H9 (cell line): ENCODE measurements at regions not wholly inside any gene's neighbourhood (a gene's known extent, or its start where the extent isn't known, plus 50 kb on each side); places are given as distances from the start of the nearest gene placed in this dataset.

Source experiments
- DNase-seq: peaks from one replicate; pipeline ENCODE4 v3.0.0-alpha.2; 2017
- H2AFZ ChIP-seq: one replicate; pipeline ENCODE4 v1.6.1; 2013; ENCODE audit warnings: mild to moderate bottlenecking, low read length, control low read depth, moderate library complexity
- H2AK5ac ChIP-seq: 2 replicates; pipeline ENCODE4 v1.6.1; 2013; ENCODE audit warnings: low read length, control low read depth, mixed read lengths; ENCODE audit not compliant: insufficient read length
- H2BK120ac ChIP-seq: one replicate; pipeline ENCODE4 v1.6.1; 2013; ENCODE audit warnings: low read depth, mild to moderate bottlenecking, low read length, control low read depth, inconsistent platforms; ENCODE audit not compliant: poor library complexity, severe bottlenecking
- H2BK12ac ChIP-seq: 2 replicates; pipeline ENCODE4 v1.6.1; 2013; ENCODE audit warnings: low read length, control low read depth, mixed read lengths, low read depth; ENCODE audit not compliant: insufficient read length
- H2BK15ac ChIP-seq: 2 replicates; pipeline ENCODE4 v1.6.1; 2013; ENCODE audit warnings: low read depth, low read length, control low read depth
- H2BK20ac ChIP-seq: one replicate; pipeline ENCODE4 v1.6.1; 2013; ENCODE audit warnings: low read depth, mild to moderate bottlenecking, low read length, control low read depth, inconsistent platforms; ENCODE audit not compliant: poor library complexity, severe bottlenecking
- H2BK5ac ChIP-seq: 2 replicates; pipeline ENCODE4 v1.6.1; 2013; ENCODE audit warnings: low read length, control low read depth, mixed read lengths; ENCODE audit not compliant: insufficient read length
- H3K14ac ChIP-seq: 2 replicates; pipeline ENCODE4 v1.6.1; 2013; ENCODE audit warnings: low read length, control low read depth; ENCODE audit not compliant: insufficient read depth
- H3K18ac ChIP-seq: 2 replicates; pipeline ENCODE4 v1.6.1; 2013; ENCODE audit warnings: low read depth, mild to moderate bottlenecking, mixed read lengths, low read length, control low read depth; ENCODE audit not compliant: insufficient read length
- H3K23ac ChIP-seq: 2 replicates; pipeline ENCODE4 v1.6.1; 2013; ENCODE audit warnings: low read length, control low read depth, mixed read lengths, low read depth; ENCODE audit not compliant: insufficient read length
- H3K23me2 ChIP-seq: 2 replicates; pipeline ENCODE4 v1.6.1; 2013; ENCODE audit warnings: low read depth, mild to moderate bottlenecking, mixed read lengths, low read length, control low read depth; ENCODE audit not compliant: insufficient read length, poor library complexity, severe bottlenecking
- H3K27ac ChIP-seq: 2 replicates; pipeline ENCODE4 v1.5.1; 2013; ENCODE audit warnings: low read length, control low read depth, mixed read lengths, low read depth; ENCODE audit not compliant: insufficient read length
- H3K27me3 ChIP-seq: 2 replicates; pipeline ENCODE4 v1.6.1; 2013; ENCODE audit warnings: low read length, control low read depth, inconsistent platforms; ENCODE audit not compliant: insufficient read depth
- H3K4ac ChIP-seq: 2 replicates; pipeline ENCODE4 v1.6.1; 2013; ENCODE audit warnings: low read depth, mild to moderate bottlenecking, control low read depth, inconsistent platforms, low read length, moderate library complexity
- H3K4me1 ChIP-seq: 2 replicates; pipeline ENCODE4 v1.6.1; 2013; ENCODE audit warnings: low read length, control low read depth, inconsistent platforms; ENCODE audit not compliant: insufficient read depth
- H3K4me2 ChIP-seq: 2 replicates; pipeline ENCODE4 v1.6.1; 2013; ENCODE audit warnings: low read length, control low read depth, mixed read lengths; ENCODE audit not compliant: insufficient read length, insufficient read depth
- H3K56ac ChIP-seq: 2 replicates; pipeline ENCODE4 v1.6.1; 2013; ENCODE audit warnings: low read depth, mild to moderate bottlenecking, mixed read lengths, low read length, control low read depth; ENCODE audit not compliant: insufficient read length
- H3K79me1 ChIP-seq: 2 replicates; pipeline ENCODE4 v1.6.1; 2013; ENCODE audit warnings: low read depth, mild to moderate bottlenecking, moderate library complexity, low read length, control low read depth, inconsistent platforms; ENCODE audit not compliant: insufficient read depth, poor library complexity, severe bottlenecking
- H3K79me2 ChIP-seq: 2 replicates; pipeline ENCODE4 v1.6.1; 2013; ENCODE audit warnings: low read length, control low read depth, inconsistent platforms; ENCODE audit not compliant: insufficient read depth
- H3K9ac ChIP-seq: 2 replicates; pipeline ENCODE4 v1.6.1; 2013; ENCODE audit warnings: low read length, control low read depth, mixed read lengths; ENCODE audit not compliant: insufficient read length; ENCODE audit errors: extremely low read depth
- H3K9me3 ChIP-seq: one replicate; pipeline ENCODE4 v1.6.1; 2013; ENCODE audit warnings: low read depth, low read length, inconsistent platforms; ENCODE audit not compliant: control insufficient read depth
- H3T11ph ChIP-seq: one replicate; pipeline ENCODE4 v1.6.1; 2013; ENCODE audit warnings: mild to moderate bottlenecking, low read length, control low read depth, inconsistent platforms
- H4K20me1 ChIP-seq: one replicate; pipeline ENCODE4 v1.6.1; 2013; ENCODE audit not compliant: control insufficient read depth, insufficient read length, insufficient read depth
- H4K5ac ChIP-seq: 2 replicates; pipeline ENCODE4 v1.6.1; 2013; ENCODE audit warnings: low read depth, mild to moderate bottlenecking, mixed read lengths, low read length, control low read depth; ENCODE audit not compliant: insufficient read length
- H4K8ac ChIP-seq: replicated peaks from 2 replicates; pipeline ENCODE4 v1.6.1; 2013; ENCODE audit warnings: low read length, control low read depth, mixed read lengths, low read depth; ENCODE audit not compliant: insufficient read length
- H4K91ac ChIP-seq: 2 replicates; pipeline ENCODE4 v1.6.1; 2013; ENCODE audit warnings: low read depth, mild to moderate bottlenecking, moderate library complexity, mixed read lengths, low read length, control low read depth; ENCODE audit not compliant: insufficient read length
- H3K27ac Mint-ChIP-seq, 3 experiments: 2 replicates in 2 of 3; 3 replicates in 1 of 3; pipeline ENCODE4 v1.8.0; 2020 to 2021; ENCODE audit warnings: mixed read lengths in 3 of 3, mild to moderate bottlenecking in 1 of 3, moderate library complexity in 1 of 3
- H3K27me3 Mint-ChIP-seq: 2 replicates; pipeline ENCODE4 v1.8.0; 2021; ENCODE audit warnings: low read depth, mild to moderate bottlenecking, moderate library complexity, mixed read lengths
- H3K36me3 Mint-ChIP-seq, 3 experiments: 2 replicates in 2 of 3; 3 replicates in 1 of 3; pipeline ENCODE4 v1.8.0; 2020 to 2021; ENCODE audit warnings: low read depth in 3 of 3, mixed read lengths in 3 of 3; ENCODE audit not compliant: insufficient read depth in 1 of 3
- H3K4me1 Mint-ChIP-seq, 2 experiments: 2 replicates each; pipeline ENCODE4 v1.8.0; 2020; ENCODE audit warnings: mixed read lengths in 2 of 2
- H3K4me3 Mint-ChIP-seq, 2 experiments: 2 replicates in 1 of 2; 3 replicates in 1 of 2; pipeline ENCODE4 v1.8.0; 2020 to 2021; ENCODE audit warnings: mild to moderate bottlenecking in 2 of 2, mixed read lengths in 2 of 2, moderate library complexity in 1 of 2
- H3K9me3 Mint-ChIP-seq, 2 experiments: 2 replicates in 1 of 2; 3 replicates in 1 of 2; pipeline ENCODE4 v1.8.0; 2020; ENCODE audit warnings: mild to moderate bottlenecking in 2 of 2, mixed read lengths in 2 of 2, moderate library complexity in 1 of 2
- WGBS: extraction: QIAGEN DNeasy Blood & Tissue Kit; methylation state at CpG from one replicate; pipeline ENCODE4 v1.1.7; 2013; ENCODE audit warnings: missing lambda C conversion rate, low lambda C conversion rate, mixed read lengths; ENCODE audit not compliant: insufficient read length; ENCODE audit errors: extremely low coverage; 5-methylcytosine and 5-hydroxymethylcytosine counted together
- TF ChIP-seq, protein P1 (sequence below): fragments of 200-600 bp; sonication (generic); conservative IDR thresholded peaks from 3 replicates; pipeline ENCODE4 v1.8.0; 2021; ENCODE audit warnings: antibody characterized with exemption, mild to moderate bottlenecking

- no peak overlapping the region for H2BK20ac ChIP-seq
- H3K27me3 ChIP-seq: no peaks in the 10 kb centered on the region
- no peak overlapping the region for H4K91ac ChIP-seq
- no peak overlapping the region for H4K8ac ChIP-seq
- H3K79me2 ChIP-seq: no peaks in the 10 kb centered on the region
- H2AK5ac ChIP-seq: no peak overlapping the region
- no peak for DNase-seq
- peaks cover 2 to 6% of the 10 kb centered on the region in 2 experiments for H3K4me1 Mint-ChIP-seq
- H3K18ac ChIP-seq: no peak overlapping the region
- H4K5ac ChIP-seq: no peak overlapping the region
- peaks cover 5 to 8% of the 10 kb centered on the region in 2 experiments; a peak in 4 of 5 replicates for H3K9me3 Mint-ChIP-seq
- no peak overlapping the region for H3K4me2 ChIP-seq
- H3K9ac ChIP-seq: no peak overlapping the region
- TF ChIP-seq, protein P1, sequence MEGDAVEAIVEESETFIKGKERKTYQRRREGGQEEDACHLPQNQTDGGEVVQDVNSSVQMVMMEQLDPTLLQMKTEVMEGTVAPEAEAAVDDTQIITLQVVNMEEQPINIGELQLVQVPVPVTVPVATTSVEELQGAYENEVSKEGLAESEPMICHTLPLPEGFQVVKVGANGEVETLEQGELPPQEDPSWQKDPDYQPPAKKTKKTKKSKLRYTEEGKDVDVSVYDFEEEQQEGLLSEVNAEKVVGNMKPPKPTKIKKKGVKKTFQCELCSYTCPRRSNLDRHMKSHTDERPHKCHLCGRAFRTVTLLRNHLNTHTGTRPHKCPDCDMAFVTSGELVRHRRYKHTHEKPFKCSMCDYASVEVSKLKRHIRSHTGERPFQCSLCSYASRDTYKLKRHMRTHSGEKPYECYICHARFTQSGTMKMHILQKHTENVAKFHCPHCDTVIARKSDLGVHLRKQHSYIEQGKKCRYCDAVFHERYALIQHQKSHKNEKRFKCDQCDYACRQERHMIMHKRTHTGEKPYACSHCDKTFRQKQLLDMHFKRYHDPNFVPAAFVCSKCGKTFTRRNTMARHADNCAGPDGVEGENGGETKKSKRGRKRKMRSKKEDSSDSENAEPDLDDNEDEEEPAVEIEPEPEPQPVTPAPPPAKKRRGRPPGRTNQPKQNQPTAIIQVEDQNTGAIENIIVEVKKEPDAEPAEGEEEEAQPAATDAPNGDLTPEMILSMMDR: no peak
- no peaks in the 10 kb centered on the region; a peak in 2 of 7 replicates for H3K36me3 Mint-ChIP-seq
- no peak overlapping the region for H2BK120ac ChIP-seq
- no peak overlapping the region for H2BK5ac ChIP-seq
- no peak overlapping the region for H3T11ph ChIP-seq
- H3K23ac ChIP-seq: no peak overlapping the region
- H3K27ac Mint-ChIP-seq: no peak overlapping the region
- no peaks in the 10 kb centered on the region for H3K4me1 ChIP-seq
- no peak overlapping the region for H2BK12ac ChIP-seq
- no peak overlapping the region for H3K4ac ChIP-seq
- no peaks in the 10 kb centered on the region for H4K20me1 ChIP-seq
- H3K14ac ChIP-seq: no peak overlapping the region
- H3K27ac ChIP-seq: no peak overlapping the region
- H3K23me2 ChIP-seq: no peaks in the 10 kb centered on the region
- no peak overlapping the region for H2BK15ac ChIP-seq
- H3K56ac ChIP-seq: no peak overlapping the region
- no peak overlapping the region for H3K4me3 Mint-ChIP-seq
- WGBS: no CpG with 5 or more reads among the region's 25 CpGs
- no peaks in the 10 kb centered on the region for H3K9me3 ChIP-seq
- H2AFZ ChIP-seq: no peak overlapping the region
- peaks cover 27% of the 10 kb centered on the region for H3K27me3 Mint-ChIP-seq
- H3K79me1 ChIP-seq: no peaks in the 10 kb centered on the region
These were observed 635.4 kb downstream of the BRD1 start for GRCh38 chr22:49192180-49192856.
